Endothelial cell of umbilical vein (primary cell): ENCODE measurements at regions not wholly inside any gene's neighbourhood (a gene's known extent, or its start where the extent isn't known, plus 50 kb on each side); places are given as distances from the start of the nearest gene placed in this dataset.

Experiments
- BruUV-seq: library from RNA; stranded (reverse); fragments of 400-500 nt; replicated peaks from 2 replicates; lab custom pipeline; 2021; lab: Mats Ljungman, UMichigan
- CTCF ChIA-PET: fragments of 300-600, 350-600 bp; sonication (Branson Sonifier 250); formaldehyde crosslinking; loops from one replicate; lab custom pipeline; 2021; ENCODE audit warnings: antibody characterized with exemption, inconsistent platforms; lab: Charles Lee
- POLR2A ChIA-PET: fragments of 300-600, 350-600 bp; sonication (Branson Sonifier 250); formaldehyde crosslinking; loops from one replicate; lab custom pipeline; 2021; ENCODE audit warnings: antibody characterized with exemption, inconsistent platforms; lab: Charles Lee
- DNase-seq: peaks from one replicate; pipeline ENCODE4 v3.0.0-alpha.2; 2011; ENCODE audit warnings: low read depth, low spot score
- FAIRE-seq: peaks from 2 replicates; lab custom pipeline; 2011; peaks lifted over from hg19 to GRCh38; lab: Jason Lieb, UNC
- H2AFZ ChIP-seq: 2 replicates; pipeline ENCODE4 v1.6.0; 2012; ENCODE audit warnings: low read depth, low read length, control low read depth, inconsistent platforms
- H3K27ac ChIP-seq: 2 replicates; pipeline ENCODE4 v1.5.1; 2011; ENCODE audit warnings: low read depth, mild to moderate bottlenecking, control low read depth, low read length, moderate library complexity; ENCODE audit not compliant: insufficient read depth
- H3K27me3 ChIP-seq, 2 experiments: 2 replicates each; pipeline versions ENCODE4 v1.6.0 to v1.6.1; 2011; ENCODE audit warnings: low read length in 2 of 2, mixed read lengths in 1 of 2; ENCODE audit not compliant: control insufficient read depth in 2 of 2, insufficient read depth in 2 of 2
- H3K36me3 ChIP-seq, 2 experiments: 2 replicates in 1 of 2; 3 replicates in 1 of 2; pipeline ENCODE4 v1.5.1; 2011; ENCODE audit warnings: low read length in 2 of 2, mild to moderate bottlenecking in 1 of 2, moderate library complexity in 1 of 2; ENCODE audit not compliant: control insufficient read depth in 2 of 2, insufficient read depth in 2 of 2; ENCODE audit errors: extremely low read depth in 1 of 2
- H3K4me1 ChIP-seq: 3 replicates; pipeline ENCODE4 v1.5.1; 2011; ENCODE audit warnings: mild to moderate bottlenecking, low read length; ENCODE audit not compliant: control insufficient read depth, insufficient read depth; ENCODE audit errors: extremely low read depth
- H3K4me2 ChIP-seq: 2 replicates; pipeline ENCODE4 v1.6.1; 2011; ENCODE audit warnings: low read length, control low read depth, mixed read lengths; ENCODE audit not compliant: insufficient read depth
- H3K4me3 ChIP-seq, 3 experiments: fragments of 200-600 bp in 1 of 3; sonication (generic), shearing (Covaris generic) in 1 of 3; replicated peaks in 1 of 3; 2 replicates each; pipeline ENCODE4 v1.5.1; 2011 to 2016; ENCODE audit warnings: control low read depth in 3 of 3, low read length in 3 of 3, mild to moderate bottlenecking in 2 of 3, inconsistent platforms in 1 of 3, low read depth in 1 of 3, moderate library complexity in 1 of 3; ENCODE audit not compliant: insufficient read depth in 1 of 3
- H3K79me2 ChIP-seq: 2 replicates; pipeline ENCODE4 v1.6.0; 2012; ENCODE audit warnings: low read length, inconsistent platforms; ENCODE audit not compliant: control insufficient read depth, insufficient read depth
- H3K9ac ChIP-seq: replicated peaks from 2 replicates; pipeline ENCODE3; 2011; ENCODE audit warnings: low read length, control low read depth; ENCODE audit not compliant: insufficient read depth; ENCODE audit errors: extremely low read depth
- H3K9me1 ChIP-seq: replicated peaks from 3 replicates; pipeline ENCODE4 v1.6.0; 2011; ENCODE audit warnings: mild to moderate bottlenecking, low read length; ENCODE audit not compliant: control insufficient read depth, insufficient read depth; ENCODE audit errors: extremely low read depth
- H3K9me3 ChIP-seq: replicated peaks from 2 replicates; pipeline ENCODE4 v1.5.1; 2012; ENCODE audit warnings: low read length, inconsistent platforms; ENCODE audit not compliant: control insufficient read depth, insufficient read depth
- H4K20me1 ChIP-seq: replicated peaks from 2 replicates; pipeline ENCODE3; 2011; ENCODE audit warnings: mild to moderate bottlenecking, low read length; ENCODE audit not compliant: control insufficient read depth, insufficient read depth; ENCODE audit errors: extremely low read depth
- EZH2 ChIP-seq: IDR thresholded peaks from 2 replicates; pipeline ENCODE4 v1.6.1; 2012; ENCODE audit warnings: borderline replicate concordance, low read depth, mild to moderate bottlenecking, moderate library complexity, low read length, inconsistent platforms; ENCODE audit not compliant: severe bottlenecking
- FOS ChIP-seq: IDR thresholded peaks from 2 replicates; pipeline ENCODE4 v1.6.1; 2011; ENCODE audit warnings: mild to moderate bottlenecking, low read length, moderate library complexity, borderline replicate concordance; ENCODE audit not compliant: insufficient read depth
- GATA2 ChIP-seq: IDR thresholded peaks from 2 replicates; pipeline ENCODE4 v1.7.0; 2011; ENCODE audit warnings: low read depth, mild to moderate bottlenecking, moderate library complexity, mixed read lengths, low read length; ENCODE audit not compliant: insufficient read length, insufficient read depth
- JUN ChIP-seq: IDR thresholded peaks from 2 replicates; pipeline ENCODE4 v1.6.1; 2011; ENCODE audit warnings: borderline replicate concordance, low read depth; ENCODE audit not compliant: insufficient read length, insufficient read depth
- MYC ChIP-seq: IDR thresholded peaks from one replicate; pipeline ENCODE4 v1.6.1; 2011; ENCODE audit warnings: mild to moderate bottlenecking, low read depth, low read length
- POLR2A ChIP-seq: IDR thresholded peaks from 2 replicates; pipeline ENCODE4 v1.6.1; 2012; ENCODE audit warnings: low read depth, mild to moderate bottlenecking, control low read depth, low read length
- POLR2AphosphoS5 ChIP-seq: IDR thresholded peaks from 2 replicates; pipeline ENCODE4 v1.6.1; 2012; ENCODE audit warnings: low read depth, mild to moderate bottlenecking, control low read depth, low read length, moderate library complexity; ENCODE audit not compliant: insufficient read depth
- dilution Hi-C: fragments of 300-500 bp; cut with MboI; formaldehyde crosslinking; loops from one replicate; pipeline ENCODE4 v1.15.0; 2019; ENCODE audit warnings: low sequenced_read_pairs; ENCODE audit not compliant: extremely low pct_ligation_motif_present
- intact Hi-C: fragments of 100-400 bp; cut with micrococcal nuclease; formaldehyde crosslinking; loops from one replicate; pipeline ENCODE4 v1.10.0; 2022
- TF ChIP-seq, protein P1 (sequence below), 2 donors: IDR thresholded peaks; 1 replicate in 1 of 2; 2 replicates in 1 of 2; pipeline ENCODE4 v1.5.1; 2011; ENCODE audit warnings: low read length in 2 of 2, mild to moderate bottlenecking in 2 of 2, moderate library complexity in 2 of 2, control low read depth in 1 of 2, inconsistent platforms in 1 of 2, low read depth in 1 of 2; ENCODE audit not compliant: insufficient read depth in 1 of 2; ENCODE audit errors: extremely low read depth in 1 of 2
- TF ChIP-seq, protein P2 (sequence below): IDR thresholded peaks from 2 replicates; pipeline ENCODE4 v1.6.1; 2011; ENCODE audit not compliant: insufficient read depth, insufficient read length

DNA sequence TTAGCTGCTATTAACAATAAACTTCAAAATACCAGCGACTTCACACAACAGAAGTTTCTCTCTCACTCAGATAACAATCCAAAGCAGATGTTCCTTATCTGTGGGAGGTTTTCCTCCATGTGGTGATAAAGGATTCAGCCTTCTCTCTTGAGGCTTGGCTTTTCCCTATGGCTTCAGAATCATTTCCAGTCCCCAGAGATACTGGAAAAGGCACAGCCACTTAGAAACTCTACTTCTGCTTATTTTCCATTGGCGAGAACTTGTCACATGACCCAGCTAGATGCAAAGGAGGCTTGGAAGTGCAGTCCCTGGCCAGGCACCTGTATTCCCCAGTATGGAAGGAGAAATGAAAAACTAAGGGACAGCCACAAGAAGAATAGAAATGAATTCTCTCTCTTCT, 344.8 kb downstream of the MTX2 start:
- peak overlapping the region; percentile 94 for H3K4me2 ChIP-seq
- H3K27ac ChIP-seq, result peak overlapping the region; percentile 1
- dilution Hi-C loops (no loop called here), intact Hi-C loops (no loop called here)
- H3K27me3 ChIP-seq, result no peaks in the 10 kb centered on the region
- H3K36me3 ChIP-seq, result no peaks in the 10 kb centered on the region
- H3K79me2 ChIP-seq, result no peaks in the 10 kb centered on the region
- peaks cover 34% of the 10 kb centered on the region for H3K4me1 ChIP-seq
- BruUV-seq, result no TSS peak
- peak overlapping the region; percentile 43 for H2AFZ ChIP-seq
- ChIA-PET POLR2A (no interaction called here), CTCF (interaction anchor here (0.7 to 3.2 kb wide), 10 partner anchors 10 to 473 kb away, joined by 3 to 15 read pairs (median 4); no protein-coding TSS in a partner anchor)
- H3K9me3 ChIP-seq, result no peaks in the 10 kb centered on the region
- no peak overlapping the region for H3K4me3 ChIP-seq
- DNase-seq (peak; percentile 75), FAIRE-seq (peak; percentile 15)
- no peak overlapping the region for H3K9ac ChIP-seq
- TF ChIP-seq EZH2, result no peak
- peak; percentile 55 for TF ChIP-seq GATA2
- TF ChIP-seq MYC, result no peak
- no peaks in the 10 kb centered on the region for H3K9me1 ChIP-seq
- no peaks in the 10 kb centered on the region for H4K20me1 ChIP-seq

DNA sequence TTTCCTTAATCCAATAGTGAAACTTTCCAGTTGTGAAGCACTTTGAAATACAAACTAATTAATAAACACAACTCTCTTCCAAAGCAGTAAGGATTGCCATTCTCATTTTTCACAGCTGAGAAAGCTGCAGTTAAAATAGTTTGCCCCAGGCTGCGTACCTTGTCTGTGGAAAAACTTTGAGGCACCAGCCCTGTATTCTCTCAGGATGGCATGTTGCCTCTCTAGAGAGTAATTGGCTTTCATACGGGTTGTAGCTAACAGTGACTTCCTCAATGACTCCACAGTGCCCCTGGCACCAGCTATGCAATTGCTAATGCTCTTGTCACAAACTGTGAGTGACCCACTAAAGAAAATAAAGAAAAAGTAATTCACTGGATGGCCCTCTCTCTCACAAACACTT, 345.7 kb downstream of the MTX2 start:
- ChIA-PET CTCF (interaction anchor here (0.7 to 3.0 kb wide), 7 partner anchors 8 to 488 kb away, joined by 3 to 12 read pairs (median 4); no protein-coding TSS in a partner anchor), POLR2A (no interaction called here)
- Histone ChIP-seq H3K9me1 (no peaks in the 10 kb centered on the region), H3K4me3 (no peak overlapping the region), H3K27me3 (no peaks in the 10 kb centered on the region), H3K9ac (no peak overlapping the region), H3K4me2 (no peak overlapping the region), H3K27ac (no peak overlapping the region), H2AFZ (no peak overlapping the region), H3K79me2 (no peaks in the 10 kb centered on the region), H3K36me3 (no peaks in the 10 kb centered on the region), H3K4me1 (peaks cover 34% of the 10 kb centered on the region), H4K20me1 (no peaks in the 10 kb centered on the region), H3K9me3 (no peaks in the 10 kb centered on the region)
- TF ChIP-seq POLR2AphosphoS5 (no peak), EZH2 (no peak), GATA2 (no peak), POLR2A (no peak), MYC (no peak), JUN (no peak), FOS (no peak)
- TF ChIP-seq, protein P1, sequence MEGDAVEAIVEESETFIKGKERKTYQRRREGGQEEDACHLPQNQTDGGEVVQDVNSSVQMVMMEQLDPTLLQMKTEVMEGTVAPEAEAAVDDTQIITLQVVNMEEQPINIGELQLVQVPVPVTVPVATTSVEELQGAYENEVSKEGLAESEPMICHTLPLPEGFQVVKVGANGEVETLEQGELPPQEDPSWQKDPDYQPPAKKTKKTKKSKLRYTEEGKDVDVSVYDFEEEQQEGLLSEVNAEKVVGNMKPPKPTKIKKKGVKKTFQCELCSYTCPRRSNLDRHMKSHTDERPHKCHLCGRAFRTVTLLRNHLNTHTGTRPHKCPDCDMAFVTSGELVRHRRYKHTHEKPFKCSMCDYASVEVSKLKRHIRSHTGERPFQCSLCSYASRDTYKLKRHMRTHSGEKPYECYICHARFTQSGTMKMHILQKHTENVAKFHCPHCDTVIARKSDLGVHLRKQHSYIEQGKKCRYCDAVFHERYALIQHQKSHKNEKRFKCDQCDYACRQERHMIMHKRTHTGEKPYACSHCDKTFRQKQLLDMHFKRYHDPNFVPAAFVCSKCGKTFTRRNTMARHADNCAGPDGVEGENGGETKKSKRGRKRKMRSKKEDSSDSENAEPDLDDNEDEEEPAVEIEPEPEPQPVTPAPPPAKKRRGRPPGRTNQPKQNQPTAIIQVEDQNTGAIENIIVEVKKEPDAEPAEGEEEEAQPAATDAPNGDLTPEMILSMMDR (IDR thresholded peaks at IDR 0.05; ENCODE audit: extremely low read depth in 1 of 2, insufficient read depth in 1 of 2, low read depth in 1 of 2, low read length in 2 of 2), result no peak
- TF ChIP-seq, protein P2, sequence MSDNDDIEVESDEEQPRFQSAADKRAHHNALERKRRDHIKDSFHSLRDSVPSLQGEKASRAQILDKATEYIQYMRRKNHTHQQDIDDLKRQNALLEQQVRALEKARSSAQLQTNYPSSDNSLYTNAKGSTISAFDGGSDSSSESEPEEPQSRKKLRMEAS, result no peak
- no TSS peak for BruUV-seq
- DNase-seq, result no peak
- dilution Hi-C loops, result no loop called here
- intact Hi-C loops, result no loop called here
- no peak for FAIRE-seq
